Type B pancreatic cell (in vitro differentiated cells): ENCODE measurements at regions not wholly inside any gene's neighbourhood (a gene's known extent, or its start where the extent isn't known, plus 50 kb on each side); places are given as distances from the start of the nearest gene placed in this dataset.

Source experiments
- DNase-seq: peaks from one replicate; pipeline ENCODE4 v3.0.0; 2021; ENCODE audit warnings: mixed read lengths; ENCODE audit not compliant: unreplicated experiment; ENCODE audit errors: extremely low spot score
- H3K27ac Mint-ChIP-seq: 2 replicates; pipeline ENCODE4 v1.8.0; 2021; ENCODE audit warnings: mild to moderate bottlenecking, mixed read lengths
- H3K27me3 Mint-ChIP-seq: 2 replicates; pipeline ENCODE4 v1.8.0; 2021; ENCODE audit warnings: mixed read lengths
- H3K36me3 Mint-ChIP-seq: 2 replicates; pipeline ENCODE4 v1.8.0; 2021; ENCODE audit warnings: mixed read lengths
- H3K4me1 Mint-ChIP-seq: one replicate; pipeline ENCODE4 v1.8.0; 2021; ENCODE audit warnings: mixed read lengths; ENCODE audit not compliant: unreplicated experiment
- H3K4me3 Mint-ChIP-seq: 2 replicates; pipeline ENCODE4 v1.8.0; 2021; ENCODE audit warnings: mild to moderate bottlenecking, mixed read lengths
- H3K9me3 Mint-ChIP-seq: 2 replicates; pipeline ENCODE4 v1.8.0; 2021; ENCODE audit warnings: mixed read lengths
- TF ChIP-seq, protein P1 (sequence below): fragments of 200-600 bp; sonication (generic); conservative IDR thresholded peaks from 2 replicates; pipeline ENCODE4 v1.5.0; 2021; ENCODE audit warnings: antibody characterized with exemption, mild to moderate bottlenecking

DNA sequence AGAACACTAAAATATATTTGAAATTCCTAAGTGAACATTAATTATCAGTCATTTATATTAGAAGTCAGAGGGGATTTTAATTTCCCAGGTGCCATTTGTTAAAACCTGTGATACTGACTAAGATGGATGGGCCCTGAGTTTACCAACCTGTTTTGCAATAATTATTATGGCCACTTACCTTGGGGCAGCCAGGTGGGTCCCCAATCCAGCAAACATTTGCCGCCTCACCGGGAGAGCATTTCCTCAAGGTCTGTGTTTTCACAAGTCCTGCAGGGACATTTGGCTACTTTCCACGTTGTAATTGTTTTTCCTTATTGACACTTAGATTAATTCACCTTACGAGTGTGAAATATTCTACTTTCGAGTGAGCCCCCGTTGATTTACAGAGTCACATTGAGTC is 251.2 kb upstream of the PPP2R2D start:
- Mint-ChIP-seq H3K9me3 (peaks cover under 1% of the 10 kb centered on the region), H3K4me1 (peaks cover 21% of the 10 kb centered on the region), H3K4me3 (no peak overlapping the region), H3K36me3 (no peaks in the 10 kb centered on the region), H3K27ac (no peak overlapping the region), H3K27me3 (peaks cover 40% of the 10 kb centered on the region)
- DNase-seq: no peak
- TF ChIP-seq, protein P1, sequence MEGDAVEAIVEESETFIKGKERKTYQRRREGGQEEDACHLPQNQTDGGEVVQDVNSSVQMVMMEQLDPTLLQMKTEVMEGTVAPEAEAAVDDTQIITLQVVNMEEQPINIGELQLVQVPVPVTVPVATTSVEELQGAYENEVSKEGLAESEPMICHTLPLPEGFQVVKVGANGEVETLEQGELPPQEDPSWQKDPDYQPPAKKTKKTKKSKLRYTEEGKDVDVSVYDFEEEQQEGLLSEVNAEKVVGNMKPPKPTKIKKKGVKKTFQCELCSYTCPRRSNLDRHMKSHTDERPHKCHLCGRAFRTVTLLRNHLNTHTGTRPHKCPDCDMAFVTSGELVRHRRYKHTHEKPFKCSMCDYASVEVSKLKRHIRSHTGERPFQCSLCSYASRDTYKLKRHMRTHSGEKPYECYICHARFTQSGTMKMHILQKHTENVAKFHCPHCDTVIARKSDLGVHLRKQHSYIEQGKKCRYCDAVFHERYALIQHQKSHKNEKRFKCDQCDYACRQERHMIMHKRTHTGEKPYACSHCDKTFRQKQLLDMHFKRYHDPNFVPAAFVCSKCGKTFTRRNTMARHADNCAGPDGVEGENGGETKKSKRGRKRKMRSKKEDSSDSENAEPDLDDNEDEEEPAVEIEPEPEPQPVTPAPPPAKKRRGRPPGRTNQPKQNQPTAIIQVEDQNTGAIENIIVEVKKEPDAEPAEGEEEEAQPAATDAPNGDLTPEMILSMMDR: no peak

DNA sequence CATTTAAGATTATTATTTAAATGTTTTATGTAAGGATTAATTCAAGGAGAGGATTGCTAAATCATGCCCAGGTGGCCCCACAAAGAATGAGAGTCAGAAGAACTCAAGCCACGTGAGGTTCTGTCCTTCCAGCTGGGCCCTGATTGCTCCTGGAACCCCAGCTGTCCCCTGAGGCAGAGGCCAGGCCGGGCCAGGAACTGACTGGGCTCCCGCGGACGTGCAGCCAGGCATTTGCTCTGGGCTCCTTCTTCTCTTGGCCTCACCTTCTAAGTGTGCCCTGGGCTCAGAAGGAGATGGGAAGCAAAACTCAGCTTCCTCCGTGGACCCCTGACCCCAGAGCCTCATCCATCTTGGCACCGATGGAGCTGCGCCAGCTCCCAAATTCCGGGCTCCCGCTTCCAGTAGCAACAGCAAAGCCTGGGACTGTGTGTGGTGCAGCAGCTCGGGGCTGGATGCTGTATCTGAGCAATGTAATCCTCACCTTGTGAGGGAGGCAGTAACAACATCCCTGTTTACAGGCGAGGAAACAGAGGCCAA is 250.6 kb upstream of the PPP2R2D start:
- H3K27me3 Mint-ChIP-seq: peaks cover 38% of the 10 kb centered on the region
- H3K36me3 Mint-ChIP-seq: no peaks in the 10 kb centered on the region
- no peak overlapping the region for H3K4me3 Mint-ChIP-seq
- no peak overlapping the region for H3K27ac Mint-ChIP-seq
- H3K9me3 Mint-ChIP-seq: no peaks in the 10 kb centered on the region
- H3K4me1 Mint-ChIP-seq: peaks cover 24% of the 10 kb centered on the region
- TF ChIP-seq, protein P1: no peak
- no peak for DNase-seq

DNA sequence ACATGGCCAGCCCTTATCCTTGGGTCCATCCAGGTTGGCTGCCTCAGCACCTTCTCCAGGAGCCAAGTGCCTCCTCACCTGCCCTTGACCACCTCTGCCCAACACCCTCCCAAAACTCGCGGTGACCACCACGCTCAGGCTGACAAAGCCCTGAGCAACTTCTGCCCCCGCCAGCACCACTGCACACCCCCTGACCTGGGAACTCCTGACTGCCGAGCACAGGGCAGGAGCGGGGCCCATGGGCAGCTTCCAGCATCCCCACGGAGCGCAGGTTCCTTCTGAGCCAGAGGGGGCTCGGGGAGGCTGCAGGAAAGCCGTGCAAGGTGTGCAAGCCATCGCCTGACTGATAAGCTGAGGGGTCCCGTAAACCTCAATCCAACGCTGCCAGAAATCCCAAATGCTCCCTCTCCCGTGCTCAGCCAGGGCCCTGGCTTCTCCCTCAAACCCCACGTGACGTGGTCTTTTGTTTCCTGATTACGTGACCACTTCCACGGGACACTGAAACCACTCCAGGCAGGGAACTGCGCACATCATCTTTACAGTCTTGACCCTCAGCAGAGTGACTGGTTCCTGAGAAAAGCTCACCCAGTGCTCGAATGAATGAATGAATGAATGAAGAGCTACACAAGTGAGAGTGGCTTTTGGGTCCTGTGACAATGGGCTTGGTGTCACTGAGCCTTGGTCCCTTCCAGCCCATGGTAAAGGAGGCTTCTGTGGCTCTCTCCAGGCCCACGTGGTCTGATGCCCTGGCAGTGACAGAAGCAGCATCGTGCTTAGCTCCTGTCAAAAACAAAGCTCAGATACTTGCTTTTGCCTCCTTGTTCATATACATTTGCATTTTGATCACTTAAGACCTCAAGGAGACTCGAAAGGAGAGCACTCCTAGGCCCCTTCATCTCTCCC is 249.8 kb upstream of the PPP2R2D start:
- Mint-ChIP-seq H3K9me3 (no peaks in the 10 kb centered on the region), H3K4me3 (peak overlapping the region; percentile 24), H3K4me1 (peaks cover 24% of the 10 kb centered on the region), H3K36me3 (no peaks in the 10 kb centered on the region), H3K27me3 (peaks cover 38% of the 10 kb centered on the region), H3K27ac (no peak overlapping the region)
- TF ChIP-seq, protein P1: no peak
- DNase-seq: no peak

DNA sequence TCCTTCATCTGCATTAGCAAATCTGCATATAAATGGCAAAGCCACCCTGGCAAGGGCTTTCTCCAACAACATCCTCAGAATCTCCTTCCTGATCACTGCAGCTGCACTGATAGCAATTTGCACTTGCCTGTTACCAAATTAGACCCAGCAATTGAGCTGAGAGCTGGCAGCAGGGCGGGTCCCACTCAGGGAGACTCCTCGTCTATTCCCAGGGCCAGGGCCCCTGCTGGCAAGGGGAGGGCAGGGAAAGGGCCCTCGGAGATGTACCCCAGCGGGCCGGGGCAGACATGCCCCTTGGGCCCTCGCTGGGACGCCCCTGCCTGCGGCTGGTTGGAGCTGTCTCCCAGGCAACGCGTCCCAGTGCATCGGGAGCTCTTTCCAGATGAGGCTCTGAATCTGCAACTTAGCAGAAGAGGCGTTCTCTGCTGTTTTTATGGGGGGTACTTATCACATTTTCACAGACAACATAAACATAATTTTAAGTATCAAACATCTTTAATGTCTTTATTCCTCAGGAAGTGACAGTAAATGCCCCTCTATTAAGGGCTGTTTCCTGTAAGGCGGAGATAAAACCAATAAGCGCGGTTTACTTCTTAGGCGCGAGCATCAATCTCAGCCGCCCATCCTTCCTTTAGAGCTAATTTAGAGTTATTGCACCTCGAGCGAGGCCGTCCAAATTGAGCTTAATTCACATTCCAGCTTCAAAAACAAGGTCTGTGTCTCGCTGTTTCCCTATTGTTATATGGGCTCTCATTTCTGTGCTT is 249.0 kb upstream of the PPP2R2D start:
- H3K4me1 Mint-ChIP-seq: peaks cover 24% of the 10 kb centered on the region

DNA sequence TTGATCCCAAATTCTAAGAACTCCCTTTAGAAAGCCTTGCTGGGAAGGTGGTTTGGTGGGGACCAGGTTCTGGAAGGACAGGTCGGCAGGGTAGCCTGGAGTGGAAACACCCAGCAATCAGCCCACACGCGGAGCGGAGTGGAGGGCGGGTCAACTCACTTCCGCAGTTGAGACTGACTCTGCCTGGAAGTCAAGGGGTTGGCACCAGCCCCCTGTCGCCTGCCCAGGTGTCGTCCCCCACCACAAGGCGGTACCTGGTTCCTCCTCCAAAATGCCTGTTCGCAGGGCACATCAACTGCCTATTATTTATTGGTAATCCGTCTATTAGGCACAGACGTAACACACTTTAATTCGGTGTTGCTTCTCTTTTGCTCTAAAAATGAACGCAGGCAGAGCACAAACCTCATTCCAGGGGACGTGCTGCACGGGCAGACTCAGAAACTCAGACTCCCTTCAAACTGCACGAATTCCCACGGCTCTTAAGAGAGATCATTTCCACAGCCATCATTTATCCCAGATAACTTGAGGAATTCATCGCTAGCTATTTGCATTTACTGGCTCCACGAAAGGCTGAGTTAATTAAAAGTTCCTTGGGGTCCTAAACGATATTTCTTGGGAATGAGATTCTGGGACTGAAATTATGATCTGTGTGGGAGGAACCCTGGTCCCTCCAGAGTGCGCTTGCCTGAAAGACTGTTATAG is 248.2 kb upstream of the PPP2R2D start:
- Mint-ChIP-seq H3K9me3 (no peaks in the 10 kb centered on the region), H3K4me1 (peaks cover 24% of the 10 kb centered on the region), H3K27ac (no peak overlapping the region), H3K36me3 (no peaks in the 10 kb centered on the region), H3K4me3 (no peak overlapping the region), H3K27me3 (peaks cover 33% of the 10 kb centered on the region)
- no peak for DNase-seq
- TF ChIP-seq, protein P1: no peak

More for the DNA sequence above, 249.0 kb upstream of the PPP2R2D start:
- TF ChIP-seq, protein P1: no peak
- DNase-seq: no peak
- peak overlapping the region; percentile 24 for H3K4me3 Mint-ChIP-seq
- no peaks in the 10 kb centered on the region for H3K36me3 Mint-ChIP-seq
- H3K27ac Mint-ChIP-seq: no peak overlapping the region
- peaks cover 34% of the 10 kb centered on the region for H3K27me3 Mint-ChIP-seq
- no peaks in the 10 kb centered on the region for H3K9me3 Mint-ChIP-seq
